CD14-positive monocyte (primary cell): ENCODE measurements at regions not wholly inside any gene's neighbourhood (a gene's known extent, or its start where the extent isn't known, plus 50 kb on each side); places are given as distances from the start of the nearest gene placed in this dataset.

Source experiments
- DNase-seq, 3 donors: peaks; one replicate each; pipeline ENCODE4 v3.0.0-alpha.2; 2011 to 2022
- H2AFZ ChIP-seq: 2 replicates; pipeline ENCODE4 v1.6.0; 2012; ENCODE audit warnings: mild to moderate bottlenecking, low read depth, low read length, inconsistent platforms; ENCODE audit not compliant: insufficient read depth, poor library complexity, severe bottlenecking
- H3K27ac ChIP-seq, 2 donors: 1 replicate in 1 of 2; 2 replicates in 1 of 2; pipeline ENCODE4 v1.5.1; 2012 to 2013; ENCODE audit warnings: low read length in 2 of 2, control low read depth in 1 of 2, inconsistent platforms in 1 of 2, low read depth in 1 of 2, mild to moderate bottlenecking in 1 of 2
- H3K27me3 ChIP-seq, 2 donors: one replicate each; pipeline versions ENCODE4 v1.6.0 to v1.6.1; 2011 to 2013; ENCODE audit warnings: low read length in 2 of 2; ENCODE audit not compliant: control insufficient read depth in 2 of 2, insufficient read depth in 2 of 2
- H3K36me3 ChIP-seq, 2 donors: replicated peaks in 1 of 2; 1 replicate in 1 of 2; 2 replicates in 1 of 2; pipeline versions ENCODE4 v1.5.1 to v1.6.1; 2012 to 2013; ENCODE audit warnings: low read length in 2 of 2, control low read depth in 1 of 2, inconsistent platforms in 1 of 2, mild to moderate bottlenecking in 1 of 2; ENCODE audit not compliant: insufficient read depth in 2 of 2, control insufficient read depth in 1 of 2
- H3K4me1 ChIP-seq, 2 donors: 1 replicate in 1 of 2; 2 replicates in 1 of 2; pipeline versions ENCODE4 v1.5.1 to v1.6.1; 2012 to 2013; ENCODE audit warnings: low read length in 2 of 2, control low read depth in 1 of 2, inconsistent platforms in 1 of 2, mild to moderate bottlenecking in 1 of 2, moderate library complexity in 1 of 2; ENCODE audit not compliant: insufficient read depth in 2 of 2, control insufficient read depth in 1 of 2
- H3K4me2 ChIP-seq: replicated peaks from 2 replicates; pipeline ENCODE3; 2012; ENCODE audit warnings: low read length, moderate library complexity, mild to moderate bottlenecking; ENCODE audit not compliant: poor library complexity, severe bottlenecking; ENCODE audit errors: extremely low read depth
- H3K4me3 ChIP-seq, 3 experiments: fragments of 200-600 bp in 1 of 3; sonication (generic) in 1 of 3; replicated peaks in 1 of 3; 1 replicate in 2 of 3; 2 replicates in 1 of 3; pipeline ENCODE4 v1.5.1; 2011 to 2013; ENCODE audit warnings: low read length in 3 of 3, mild to moderate bottlenecking in 3 of 3, control low read depth in 2 of 3, low read depth in 2 of 3, inconsistent platforms in 1 of 3, moderate library complexity in 1 of 3
- H3K79me2 ChIP-seq: 2 replicates; pipeline ENCODE4 v1.6.0; 2012; ENCODE audit warnings: mild to moderate bottlenecking, control low read depth, inconsistent platforms, low read length, moderate library complexity; ENCODE audit not compliant: insufficient read depth
- H3K9ac ChIP-seq: 2 replicates; pipeline ENCODE4 v1.6.0; 2017; ENCODE audit warnings: low read length, mild to moderate bottlenecking; ENCODE audit not compliant: insufficient read depth, poor library complexity, severe bottlenecking
- H3K9me3 ChIP-seq, 2 donors: replicated peaks in 1 of 2; 1 replicate in 1 of 2; 2 replicates in 1 of 2; pipeline versions ENCODE4 v1.5.1 to v1.6.1; 2012 to 2013; ENCODE audit warnings: low read length in 2 of 2, control low read depth in 1 of 2; ENCODE audit not compliant: control insufficient read depth in 1 of 2, insufficient read depth in 1 of 2
- H4K20me1 ChIP-seq: 2 replicates; pipeline ENCODE4 v1.6.0; 2012; ENCODE audit warnings: mild to moderate bottlenecking, low read length, control low read depth, moderate library complexity; ENCODE audit not compliant: insufficient read depth
- H3K27ac Mint-ChIP-seq, 7 donors: one replicate each; pipeline ENCODE4 v1.8.0; 2020; ENCODE audit warnings: mild to moderate bottlenecking in 7 of 7, mixed read lengths in 7 of 7, moderate library complexity in 6 of 7, inconsistent platforms in 2 of 7
- H3K27me3 Mint-ChIP-seq, 3 donors: one replicate each; pipeline ENCODE4 v1.8.0; 2021 to 2022; ENCODE audit warnings: low read depth in 3 of 3, mild to moderate bottlenecking in 3 of 3, mixed read lengths in 3 of 3, moderate library complexity in 3 of 3, inconsistent platforms in 1 of 3
- H3K36me3 Mint-ChIP-seq, 2 donors: one replicate each; pipeline ENCODE4 v1.8.0; 2020; ENCODE audit warnings: mixed read lengths in 2 of 2, inconsistent platforms in 1 of 2, mild to moderate bottlenecking in 1 of 2
- H3K4me1 Mint-ChIP-seq: one replicate; pipeline ENCODE4 v1.8.0; 2020; ENCODE audit warnings: mild to moderate bottlenecking, mixed read lengths
- H3K4me3 Mint-ChIP-seq, 2 donors: one replicate each; pipeline ENCODE4 v1.8.0; 2020; ENCODE audit warnings: mild to moderate bottlenecking in 2 of 2, mixed read lengths in 2 of 2, moderate library complexity in 1 of 2
- H3K9me3 Mint-ChIP-seq, 7 donors: one replicate each; pipeline ENCODE4 v1.8.0; 2020 to 2022; ENCODE audit warnings: mixed read lengths in 7 of 7, mild to moderate bottlenecking in 6 of 7, moderate library complexity in 6 of 7, inconsistent platforms in 2 of 7
- CTCF ChIP-seq: fragments of 200-600 bp; IDR thresholded peaks from one replicate; pipeline ENCODE4 v1.8.0; 2022; ENCODE audit warnings: antibody characterized with exemption, mild to moderate bottlenecking
- WGBS: methylation state at CpG from one replicate; pipeline ENCODE4 v1.1.5; 2013; ENCODE audit warnings: missing lambda C conversion rate; ENCODE audit not compliant: insufficient coverage; 5-methylcytosine and 5-hydroxymethylcytosine counted together
- intact Hi-C, 2 donors: fragments of 100-400 bp; cut with micrococcal nuclease; formaldehyde crosslinking; loops; one replicate each; pipeline versions ENCODE4 v1.15.0 to v1.15.1; 2023

- Histone ChIP-seq H3K4me3 (no peak overlapping the region), H4K20me1 (no peaks in the 10 kb centered on the region), H3K9me3 (peaks cover 9 to 21% of the 10 kb centered on the region in 2 donors), H3K9ac (no peak overlapping the region), H3K79me2 (no peaks in the 10 kb centered on the region), H3K27me3 (no peaks in the 10 kb centered on the region), H2AFZ (no peak overlapping the region), H3K36me3 (no peaks in the 10 kb centered on the region), H3K4me2 (no peak overlapping the region), H3K4me1 (no peaks in the 10 kb centered on the region), H3K27ac (no peak overlapping the region)
- peaks cover 2 to 14% (median 9%) of the 10 kb centered on the region in 7 donors for H3K9me3 Mint-ChIP-seq
- intact Hi-C loops = no loop called here
- peaks cover 0 to 3% (median 0%) of the 10 kb centered on the region in 3 donors for H3K27me3 Mint-ChIP-seq
- no peak for DNase-seq
- H3K4me1 Mint-ChIP-seq = no peaks in the 10 kb centered on the region
- no peak overlapping the region for H3K27ac Mint-ChIP-seq
- WGBS = 73% methylated on average over 2 of the region's 2 CpGs
- H3K4me3 Mint-ChIP-seq = no peak overlapping the region
- no peak for TF ChIP-seq CTCF
- no peaks in the 10 kb centered on the region for H3K36me3 Mint-ChIP-seq
Measured at GRCh38 chr5:15238006-15238405, 262.0 kb upstream of the FBXL7 start.

- DNase-seq = no peak
- no peak for TF ChIP-seq CTCF
- no peaks in the 10 kb centered on the region for H3K36me3 ChIP-seq
- no peaks in the 10 kb centered on the region for H3K4me1 ChIP-seq
- H3K4me1 Mint-ChIP-seq = no peaks in the 10 kb centered on the region
- WGBS = 98% methylated on average over 4 of the region's 4 CpGs
- peaks cover 2 to 14% (median 9%) of the 10 kb centered on the region in 7 donors for H3K9me3 Mint-ChIP-seq
- no peaks in the 10 kb centered on the region for H3K27me3 Mint-ChIP-seq
- H3K27ac Mint-ChIP-seq = no peak overlapping the region
- no peaks in the 10 kb centered on the region for H4K20me1 ChIP-seq
- intact Hi-C loops = no loop called here
- H3K27me3 ChIP-seq = no peaks in the 10 kb centered on the region
- H3K4me3 ChIP-seq = no peak overlapping the region
- H3K9me3 ChIP-seq = peaks cover 9 to 21% of the 10 kb centered on the region in 2 donors
- no peaks in the 10 kb centered on the region for H3K36me3 Mint-ChIP-seq
- no peak overlapping the region for H3K4me3 Mint-ChIP-seq
- H3K9ac ChIP-seq = no peak overlapping the region
- H3K27ac ChIP-seq = no peak overlapping the region
- H3K79me2 ChIP-seq = no peaks in the 10 kb centered on the region
- no peak overlapping the region for H3K4me2 ChIP-seq
- no peak overlapping the region for H2AFZ ChIP-seq
Measured at GRCh38 chr5:15236911-15237508, 263.0 kb upstream of the FBXL7 start.
